ENCODE measurements at regions not wholly inside any gene's neighbourhood (a gene's known extent, or its start where the extent isn't known, plus 50 kb on each side); places are given as distances from the start of the nearest gene placed in this dataset.

DNA sequence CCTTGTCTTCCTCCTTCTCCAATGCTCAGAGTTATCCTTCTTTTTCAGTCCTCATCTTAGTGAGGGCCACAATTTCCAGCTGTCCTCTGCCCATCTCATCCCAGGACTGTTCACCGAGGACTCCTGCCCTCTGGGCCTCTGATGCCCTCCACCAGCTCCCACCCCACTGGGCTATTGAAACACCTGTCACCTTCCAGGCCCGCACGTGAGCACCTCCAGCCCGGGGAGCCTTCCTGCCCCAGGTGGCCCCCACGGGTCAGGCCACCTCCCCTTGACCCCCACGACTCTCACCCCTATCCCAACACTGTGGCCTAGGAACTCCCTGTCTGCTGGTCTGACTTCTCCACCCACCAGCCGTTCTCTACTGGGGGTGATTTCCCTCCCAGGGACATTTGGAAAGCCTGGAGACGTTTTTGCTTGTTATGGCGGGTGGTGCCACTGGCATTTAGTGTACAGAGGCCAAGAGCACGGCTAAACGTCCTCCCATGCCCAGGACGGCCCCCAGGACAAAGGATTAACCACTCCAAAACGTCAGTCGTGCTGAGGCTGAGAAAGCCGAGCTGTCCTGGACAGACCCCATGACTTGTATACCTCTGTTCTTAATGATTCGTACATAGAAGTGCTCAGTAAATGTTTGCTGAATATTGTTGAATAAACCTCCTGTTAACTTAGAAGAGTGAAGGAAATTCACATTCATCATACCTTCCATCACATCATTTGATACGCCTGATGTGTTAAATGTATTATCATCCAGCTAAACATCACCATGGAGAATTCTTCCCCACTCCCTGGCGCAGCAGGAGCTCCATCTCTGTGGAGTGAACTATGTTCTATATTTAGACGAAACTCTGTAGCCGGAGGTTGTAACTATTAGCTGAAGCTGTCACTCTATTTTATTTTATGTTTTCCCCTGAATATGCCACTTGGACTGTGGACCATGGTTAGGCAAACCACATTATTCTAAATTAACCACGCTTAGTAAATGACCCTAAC lies 270.1 kb upstream of the SHH start:
- intact Hi-C loops (cut with micrococcal nuclease; ENCODE audit: unreplicated experiment) (no loop called here), in situ Hi-C loops (cut with HindIII; ENCODE audit: low pct_unique_long_range_greater_than_20kb, low sequenced_read_pairs) (no loop called here)
- no peaks in the 10 kb centered on the region for H3K9me3 ChIP-seq (ENCODE audit: control insufficient read depth, insufficient read depth, low read depth, low read length)
- no peak overlapping the region for H3K27ac ChIP-seq (ENCODE audit: low read length)
- CTCF ChIA-PET: no interaction called here
- TF ChIP-seq SIN3A (IDR thresholded peaks at IDR 0.05; ENCODE audit: borderline replicate concordance, insufficient read depth, low read depth, low read length): no peak
- TF ChIP-seq, protein P1, sequence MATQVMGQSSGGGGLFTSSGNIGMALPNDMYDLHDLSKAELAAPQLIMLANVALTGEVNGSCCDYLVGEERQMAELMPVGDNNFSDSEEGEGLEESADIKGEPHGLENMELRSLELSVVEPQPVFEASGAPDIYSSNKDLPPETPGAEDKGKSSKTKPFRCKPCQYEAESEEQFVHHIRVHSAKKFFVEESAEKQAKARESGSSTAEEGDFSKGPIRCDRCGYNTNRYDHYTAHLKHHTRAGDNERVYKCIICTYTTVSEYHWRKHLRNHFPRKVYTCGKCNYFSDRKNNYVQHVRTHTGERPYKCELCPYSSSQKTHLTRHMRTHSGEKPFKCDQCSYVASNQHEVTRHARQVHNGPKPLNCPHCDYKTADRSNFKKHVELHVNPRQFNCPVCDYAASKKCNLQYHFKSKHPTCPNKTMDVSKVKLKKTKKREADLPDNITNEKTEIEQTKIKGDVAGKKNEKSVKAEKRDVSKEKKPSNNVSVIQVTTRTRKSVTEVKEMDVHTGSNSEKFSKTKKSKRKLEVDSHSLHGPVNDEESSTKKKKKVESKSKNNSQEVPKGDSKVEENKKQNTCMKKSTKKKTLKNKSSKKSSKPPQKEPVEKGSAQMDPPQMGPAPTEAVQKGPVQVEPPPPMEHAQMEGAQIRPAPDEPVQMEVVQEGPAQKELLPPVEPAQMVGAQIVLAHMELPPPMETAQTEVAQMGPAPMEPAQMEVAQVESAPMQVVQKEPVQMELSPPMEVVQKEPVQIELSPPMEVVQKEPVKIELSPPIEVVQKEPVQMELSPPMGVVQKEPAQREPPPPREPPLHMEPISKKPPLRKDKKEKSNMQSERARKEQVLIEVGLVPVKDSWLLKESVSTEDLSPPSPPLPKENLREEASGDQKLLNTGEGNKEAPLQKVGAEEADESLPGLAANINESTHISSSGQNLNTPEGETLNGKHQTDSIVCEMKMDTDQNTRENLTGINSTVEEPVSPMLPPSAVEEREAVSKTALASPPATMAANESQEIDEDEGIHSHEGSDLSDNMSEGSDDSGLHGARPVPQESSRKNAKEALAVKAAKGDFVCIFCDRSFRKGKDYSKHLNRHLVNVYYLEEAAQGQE (IDR thresholded peaks at IDR 0.05; ENCODE audit: insufficient read depth in 1 of 2, low read depth in 2 of 2, low read length in 1 of 2): no peak
- TF ChIP-seq TCF7L2 (IDR thresholded peaks at IDR 0.05; ENCODE audit: low read depth, low read length): no peak
- TF ChIP-seq, protein P2, sequence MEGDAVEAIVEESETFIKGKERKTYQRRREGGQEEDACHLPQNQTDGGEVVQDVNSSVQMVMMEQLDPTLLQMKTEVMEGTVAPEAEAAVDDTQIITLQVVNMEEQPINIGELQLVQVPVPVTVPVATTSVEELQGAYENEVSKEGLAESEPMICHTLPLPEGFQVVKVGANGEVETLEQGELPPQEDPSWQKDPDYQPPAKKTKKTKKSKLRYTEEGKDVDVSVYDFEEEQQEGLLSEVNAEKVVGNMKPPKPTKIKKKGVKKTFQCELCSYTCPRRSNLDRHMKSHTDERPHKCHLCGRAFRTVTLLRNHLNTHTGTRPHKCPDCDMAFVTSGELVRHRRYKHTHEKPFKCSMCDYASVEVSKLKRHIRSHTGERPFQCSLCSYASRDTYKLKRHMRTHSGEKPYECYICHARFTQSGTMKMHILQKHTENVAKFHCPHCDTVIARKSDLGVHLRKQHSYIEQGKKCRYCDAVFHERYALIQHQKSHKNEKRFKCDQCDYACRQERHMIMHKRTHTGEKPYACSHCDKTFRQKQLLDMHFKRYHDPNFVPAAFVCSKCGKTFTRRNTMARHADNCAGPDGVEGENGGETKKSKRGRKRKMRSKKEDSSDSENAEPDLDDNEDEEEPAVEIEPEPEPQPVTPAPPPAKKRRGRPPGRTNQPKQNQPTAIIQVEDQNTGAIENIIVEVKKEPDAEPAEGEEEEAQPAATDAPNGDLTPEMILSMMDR (IDR thresholded peaks at IDR 0.05): no peak
- no peak for TF ChIP-seq POLR2AphosphoS5 (IDR thresholded peaks at IDR 0.05; ENCODE audit: low read depth, low read length)
- H3K4me1 ChIP-seq (ENCODE audit: control insufficient read depth, insufficient read depth, low read length): no peaks in the 10 kb centered on the region
- POLR2A ChIA-PET: no interaction called here
- ATAC-seq (no peak), DNase-seq (ENCODE audit: low read depth, low spot score) (no peak)
- H3K36me3 ChIP-seq (ENCODE audit: control insufficient read depth, insufficient read depth, low read length): no peaks in the 10 kb centered on the region
- no peaks in the 10 kb centered on the region for H3K27me3 ChIP-seq (ENCODE audit: control insufficient read depth, insufficient read depth, low read length)
- H3K4me3 ChIP-seq (ENCODE audit: low read depth in 2 of 2, low read length in 2 of 2): no peak overlapping the region
- BruUV-seq (replicated peaks): no TSS peak

DNA sequence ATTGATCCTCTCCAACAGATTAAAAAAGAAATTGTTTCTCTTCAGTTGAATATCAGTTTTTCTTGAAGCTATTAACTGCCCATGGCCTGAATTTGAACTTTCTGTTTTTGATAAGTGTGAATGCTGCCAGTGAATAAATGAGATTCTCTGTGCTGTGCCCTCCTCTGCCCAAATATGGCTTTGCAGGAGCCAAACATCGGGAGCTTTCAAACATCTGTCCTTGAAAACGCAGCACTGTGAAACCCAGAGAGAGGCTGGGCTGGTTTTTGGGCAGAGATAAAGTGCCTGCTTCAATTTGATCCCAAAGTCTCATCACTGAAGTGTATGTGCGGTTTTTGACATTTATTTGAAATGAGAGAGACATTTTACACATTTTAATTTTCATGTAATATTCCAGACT lies 268.3 kb upstream of the SHH start:
- in situ Hi-C loops (cut with HindIII; ENCODE audit: low pct_unique_long_range_greater_than_20kb, low sequenced_read_pairs): no loop called here
- intact Hi-C loops (cut with micrococcal nuclease; ENCODE audit: unreplicated experiment): no loop called here
- Histone ChIP-seq H3K27ac (ENCODE audit: low read length) (no peak overlapping the region), H3K9me3 (ENCODE audit: control insufficient read depth, insufficient read depth, low read depth, low read length) (no peaks in the 10 kb centered on the region), H3K4me1 (ENCODE audit: control insufficient read depth, insufficient read depth, low read length) (no peaks in the 10 kb centered on the region), H3K4me3 (ENCODE audit: low read depth in 2 of 2, low read length in 2 of 2) (no peak overlapping the region), H3K27me3 (ENCODE audit: control insufficient read depth, insufficient read depth, low read length) (no peaks in the 10 kb centered on the region), H3K36me3 (ENCODE audit: control insufficient read depth, insufficient read depth, low read length) (no peaks in the 10 kb centered on the region)
- BruUV-seq (replicated peaks): no TSS peak
- TF ChIP-seq SIN3A (IDR thresholded peaks at IDR 0.05; ENCODE audit: borderline replicate concordance, insufficient read depth, low read depth, low read length) (no peak), TCF7L2 (IDR thresholded peaks at IDR 0.05; ENCODE audit: low read depth, low read length) (no peak), POLR2AphosphoS5 (IDR thresholded peaks at IDR 0.05; ENCODE audit: low read depth, low read length) (no peak)
- TF ChIP-seq, protein P1 (IDR thresholded peaks at IDR 0.05; ENCODE audit: insufficient read depth in 1 of 2, low read depth in 2 of 2, low read length in 1 of 2): no peak
- TF ChIP-seq, protein P2 (IDR thresholded peaks at IDR 0.05): no peak
- no peak for ATAC-seq
- CTCF ChIA-PET: no interaction called here
- POLR2A ChIA-PET: no interaction called here
- no peak for DNase-seq (ENCODE audit: low read depth, low spot score)

All from Panc1 (cell line).